ENCODE measurements at regions not wholly inside any gene's neighbourhood (a gene's known extent, or its start where the extent isn't known, plus 50 kb on each side); places are given as distances from the start of the nearest gene placed in this dataset.

- H3K4me3 ChIP-seq (replicated peaks in 1 of 3; ENCODE audit: insufficient read depth in 1 of 3, low read depth in 2 of 3, low read length in 3 of 3): no peak overlapping the region
- H3K79me2 ChIP-seq (ENCODE audit: insufficient read depth, low read length): no peaks in the 10 kb centered on the region
- ChIA-PET CTCF (ENCODE audit: low intra/inter-chr PET ratio, low total read pairs) (no interaction called here), POLR2A (no interaction called here)
- FAIRE-seq (no peak), ATAC-seq (no peak), DNase-seq (ENCODE audit: low spot score) (no peak)
- no peak for TF ChIP-seq SCMH1 (CRISPR knock-in tag; IDR thresholded peaks at IDR 0.05; ENCODE audit: borderline replicate concordance)
- H3K9ac ChIP-seq (ENCODE audit: insufficient read depth, low read depth, low read length): no peak overlapping the region
- intact Hi-C loops (cut with micrococcal nuclease; ENCODE audit: unreplicated experiment) (no loop called here), in situ Hi-C loops (cut with HindIII; ENCODE audit: extremely low pct_ligation_motif_present, low pct_unique_long_range_greater_than_20kb) (no loop called here)
- no TSS peak for BruUV-seq (replicated peaks)
- H3K4me2 ChIP-seq (ENCODE audit: low read depth, low read length): no peak overlapping the region
- H3K9me3 ChIP-seq (ENCODE audit: low read length): peaks cover 3% of the 10 kb centered on the region; the same call in 1 of the 2 replicates
- 28% methylated on average over 3 of the region's 3 CpGs for WGBS (ENCODE audit: low lambda C conversion rate)
- H3K27me3 ChIP-seq (ENCODE audit: control insufficient read depth in 1 of 2, insufficient read depth in 2 of 2, low read length in 2 of 2): no peaks in the 10 kb centered on the region
- no peaks in the 10 kb centered on the region for H3K36me3 ChIP-seq (replicated peaks in 1 of 2; ENCODE audit: control insufficient read depth in 1 of 2, insufficient read depth in 2 of 2, low read length in 2 of 2)
- no peaks in the 10 kb centered on the region for H3K4me1 ChIP-seq (ENCODE audit: insufficient read depth, low read length)
- no peaks in the 10 kb centered on the region for H4K20me1 ChIP-seq (ENCODE audit: insufficient read depth, low read length)
- H2AFZ ChIP-seq (ENCODE audit: low read length): no peak overlapping the region
- no peak overlapping the region for H3K27ac ChIP-seq (ENCODE audit: extremely low read length, insufficient read depth, low read length)
Measured at GRCh38 chr3:178352326-178353005, 183.8 kb upstream of the KCNMB2 start.

GRCh38 chr3:178353006-178353694 is 183.1 kb upstream of the KCNMB2 start:
- Histone ChIP-seq H3K79me2 (ENCODE audit: insufficient read depth, low read length) (no peaks in the 10 kb centered on the region), H3K4me3 (replicated peaks in 1 of 3; ENCODE audit: insufficient read depth in 1 of 3, low read depth in 2 of 3, low read length in 3 of 3) (no peak overlapping the region), H3K36me3 (replicated peaks in 1 of 2; ENCODE audit: control insufficient read depth in 1 of 2, insufficient read depth in 2 of 2, low read length in 2 of 2) (no peaks in the 10 kb centered on the region), H3K27me3 (ENCODE audit: control insufficient read depth in 1 of 2, insufficient read depth in 2 of 2, low read length in 2 of 2) (no peaks in the 10 kb centered on the region), H3K27ac (ENCODE audit: extremely low read length, insufficient read depth, low read length) (no peak overlapping the region), H3K4me1 (ENCODE audit: insufficient read depth, low read length) (no peaks in the 10 kb centered on the region), H2AFZ (ENCODE audit: low read length) (no peak overlapping the region), H4K20me1 (ENCODE audit: insufficient read depth, low read length) (no peaks in the 10 kb centered on the region), H3K9me3 (ENCODE audit: low read length) (peaks cover 3% of the 10 kb centered on the region; the same call in 1 of the 2 replicates), H3K9ac (ENCODE audit: insufficient read depth, low read depth, low read length) (no peak overlapping the region), H3K4me2 (ENCODE audit: low read depth, low read length) (no peak overlapping the region)
- in situ Hi-C loops (cut with HindIII; ENCODE audit: extremely low pct_ligation_motif_present, low pct_unique_long_range_greater_than_20kb): no loop called here
- CTCF ChIA-PET (ENCODE audit: low intra/inter-chr PET ratio, low total read pairs): no interaction called here
- no peak for FAIRE-seq
- WGBS (ENCODE audit: low lambda C conversion rate): 0% methylated on average over 1 of the region's 1 CpG
- no peak for ATAC-seq
- POLR2A ChIA-PET: no interaction called here
- BruUV-seq (replicated peaks): no TSS peak
- DNase-seq (ENCODE audit: low spot score): no peak
- intact Hi-C loops (cut with micrococcal nuclease; ENCODE audit: unreplicated experiment): no loop called here
- TF ChIP-seq NBN (conservative IDR thresholded peaks at IDR 0.05): no peak
- TF ChIP-seq ZNF792 (CRISPR knock-in tag; IDR thresholded peaks at IDR 0.05): no peak
- no peak for TF ChIP-seq PTBP1 (IDR thresholded peaks at IDR 0.05; ENCODE audit: low read depth, low read length, poor library complexity, severe bottlenecking)
- no peak for TF ChIP-seq ZNF205 (CRISPR knock-in tag; IDR thresholded peaks at IDR 0.05)
- TF ChIP-seq BORCS8-MEF2B (CRISPR knock-in tag; IDR thresholded peaks at IDR 0.05): no peak
- no peak for TF ChIP-seq SMC3 (IDR thresholded peaks at IDR 0.05; ENCODE audit: low read length)
- TF ChIP-seq TFAP4 (IDR thresholded peaks at IDR 0.05; ENCODE audit: borderline replicate concordance, low read depth): no peak
- TF ChIP-seq ZNF12 (CRISPR knock-in tag; IDR thresholded peaks at IDR 0.05): no peak
- no peak for TF ChIP-seq ZNF558 (CRISPR knock-in tag; IDR thresholded peaks at IDR 0.05; ENCODE audit: borderline replicate concordance)
- no peak for TF ChIP-seq CSRNP1 (CRISPR knock-in tag; IDR thresholded peaks at IDR 0.05)
- no peak for TF ChIP-seq ZNF264 (CRISPR knock-in tag; IDR thresholded peaks at IDR 0.05)
- TF ChIP-seq NFE2L1 (CRISPR knock-in tag; IDR thresholded peaks at IDR 0.05; ENCODE audit: borderline replicate concordance): no peak
- TF ChIP-seq ZMYM3 (CRISPR knock-in tag; IDR thresholded peaks at IDR 0.05): no peak
